HG03354 (cell line): ENCODE measurements at regions not wholly inside any gene's neighbourhood (a gene's known extent, or its start where the extent isn't known, plus 50 kb on each side); places are given as distances from the start of the nearest gene placed in this dataset.
"Not testable (repeated sequence)": the region's sequence is repeated elsewhere in the genome, so short reads cannot be mapped to it uniquely, and the experiment has no call there.

Source experiments
- ATAC-seq: cut with Tn5 transposase; IDR thresholded peaks from one replicate; pipeline ENCODE4 v1.9.1; 2021; ENCODE audit warnings: mild to moderate bottlenecking; ENCODE audit not compliant: unreplicated experiment, poor library complexity, severe bottlenecking

- ATAC-seq = not testable (repeated sequence)
Observed at GRCh38 chr15:20214101-20214500, 327.5 kb downstream of the GOLGA6L6 start.

GRCh38 chr15:20211508-20211907 is 330.1 kb downstream of the GOLGA6L6 start:
- ATAC-seq = not testable (repeated sequence)

GRCh38 chr15:20209973-20210372 is 331.6 kb downstream of the GOLGA6L6 start:
- not testable (repeated sequence) for ATAC-seq

GRCh38 chr15:20207607-20208006 is 334.0 kb downstream of the GOLGA6L6 start:
- ATAC-seq = not testable (repeated sequence)

- not testable (repeated sequence) for ATAC-seq
Observed at GRCh38 chr15:20207198-20207597, 334.4 kb downstream of the GOLGA6L6 start.

GRCh38 chr15:20204177-20204866 is 337.3 kb downstream of the GOLGA6L6 start:
- not testable (repeated sequence) for ATAC-seq

- ATAC-seq = not testable (repeated sequence)
Observed at GRCh38 chr15:20203649-20204150, 337.9 kb downstream of the GOLGA6L6 start.

GRCh38 chr15:20194591-20195198 is 346.9 kb downstream of the GOLGA6L6 start:
- ATAC-seq = not testable (repeated sequence)

GRCh38 chr15:20192982-20193929 is 348.3 kb downstream of the GOLGA6L6 start:
- peak; percentile 84 for ATAC-seq

- peak; percentile 53 for ATAC-seq
Observed at GRCh38 chr15:20191508-20192125, 350.0 kb downstream of the GOLGA6L6 start.

- not testable (repeated sequence) for ATAC-seq
Observed at GRCh38 chr15:20188611-20189010, 353.0 kb downstream of the GOLGA6L6 start.

- not testable (repeated sequence) for ATAC-seq
Observed at GRCh38 chr15:20187370-20188355, 353.9 kb downstream of the GOLGA6L6 start.

- not testable (repeated sequence) for ATAC-seq
Observed at GRCh38 chr15:20184879-20185278, 356.7 kb downstream of the GOLGA6L6 start.

GRCh38 chr15:20168221-20168620 is 373.4 kb downstream of the GOLGA6L6 start:
- not testable (repeated sequence) for ATAC-seq

- not testable (repeated sequence) for ATAC-seq
Observed at GRCh38 chr15:20153528-20153927, 388.1 kb downstream of the GOLGA6L6 start.

GRCh38 chr15:20148679-20149078 is 392.9 kb downstream of the GOLGA6L6 start:
- ATAC-seq = not testable (repeated sequence)

GRCh38 chr15:20148008-20148407 is 393.6 kb downstream of the GOLGA6L6 start:
- ATAC-seq = not testable (repeated sequence)

- ATAC-seq = not testable (repeated sequence)
Observed at GRCh38 chr15:20144333-20145036, 397.1 kb downstream of the GOLGA6L6 start.
